GM19240 (cell line): ENCODE measurements at regions not wholly inside any gene's neighbourhood (a gene's known extent, or its start where the extent isn't known, plus 50 kb on each side); places are given as distances from the start of the nearest gene placed in this dataset.
"Not testable (repeated sequence)": the region's sequence is repeated elsewhere in the genome, so short reads cannot be mapped to it uniquely, and the experiment has no call there.

Source experiments
- DNase-seq: peaks from one replicate; pipeline ENCODE4 v3.0.0; 2011; ENCODE audit warnings: low spot score; ENCODE audit not compliant: insufficient read length

- DNase-seq = no peak
Observed at GRCh38 chr12:31906557-31907301, 52.5 kb upstream of the RESF1 start.

DNA sequence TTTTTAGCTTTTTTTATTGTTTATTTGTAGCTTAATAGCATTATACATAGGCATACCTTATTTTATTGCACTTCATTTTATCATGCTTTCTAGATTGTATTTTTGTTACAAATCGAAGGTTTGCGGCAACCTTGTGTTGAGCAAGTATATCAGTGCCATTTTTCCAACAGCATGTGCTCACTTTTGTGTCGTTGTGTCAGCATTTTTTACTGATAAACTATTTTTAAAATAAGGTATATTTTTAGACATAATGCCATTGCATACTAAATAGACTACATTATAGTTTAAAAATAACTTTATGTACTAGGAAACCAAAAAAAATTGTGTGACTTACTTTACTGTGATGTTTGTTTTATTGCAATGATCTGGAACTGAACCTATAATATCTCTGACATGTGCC is 56.2 kb upstream of the RESF1 start:
- no peak for DNase-seq

DNA sequence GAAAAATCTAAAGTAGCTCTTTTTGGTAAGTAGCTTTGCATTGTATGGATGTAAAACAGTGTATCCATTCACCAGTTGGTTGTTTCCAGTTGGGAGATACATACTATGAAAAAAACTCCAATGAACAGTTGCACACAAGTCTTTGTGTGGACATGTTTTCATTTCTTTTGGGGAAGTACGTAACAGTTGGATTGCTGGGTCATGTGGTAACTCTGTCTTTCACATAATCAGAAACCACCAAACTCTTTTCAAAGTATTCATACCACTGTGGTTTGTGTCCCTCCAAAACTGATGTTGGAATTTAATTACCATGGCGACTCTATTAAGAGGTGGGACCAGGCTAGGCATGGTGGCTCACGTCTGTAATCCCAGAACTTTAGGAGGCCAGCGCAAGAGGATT is 58.9 kb upstream of the RESF1 start:
- DNase-seq = no peak

GRCh38 chr12:31899109-31899508 is 60.1 kb upstream of the RESF1 start:
- no peak for DNase-seq

GRCh38 chr12:31897781-31898503 is 61.3 kb upstream of the RESF1 start:
- DNase-seq = no peak

DNA sequence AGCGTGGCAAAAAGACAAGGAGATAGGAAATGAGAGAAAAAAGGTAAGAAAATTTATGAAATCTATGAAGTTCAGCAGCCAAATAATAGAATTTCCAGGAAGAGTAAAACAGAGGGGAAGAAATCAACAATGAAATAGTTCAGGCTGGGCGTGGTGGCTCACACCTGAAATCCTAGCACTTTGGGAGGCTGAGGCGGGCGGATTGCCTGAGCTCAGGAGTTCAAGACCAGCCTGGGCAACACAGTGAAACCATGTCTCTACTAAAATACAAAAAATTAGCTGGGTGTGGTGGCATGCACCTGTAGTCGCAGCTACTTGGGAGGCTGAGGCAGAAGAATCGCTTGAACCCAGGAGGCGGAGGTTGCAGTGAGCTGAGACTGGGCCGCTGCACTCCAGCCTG is 62.1 kb upstream of the RESF1 start:
- DNase-seq = not testable (repeated sequence)

GRCh38 chr12:31896514-31897039 is 62.6 kb upstream of the RESF1 start:
- peak; percentile 76 for DNase-seq

- DNase-seq = no peak
Observed at GRCh38 chr12:31895449-31896150, 63.6 kb upstream of the RESF1 start.

GRCh38 chr12:31890295-31891285 is 68.6 kb upstream of the RESF1 start:
- no peak for DNase-seq

GRCh38 chr12:31887109-31887811 is 72.0 kb upstream of the RESF1 start:
- no peak for DNase-seq

DNA sequence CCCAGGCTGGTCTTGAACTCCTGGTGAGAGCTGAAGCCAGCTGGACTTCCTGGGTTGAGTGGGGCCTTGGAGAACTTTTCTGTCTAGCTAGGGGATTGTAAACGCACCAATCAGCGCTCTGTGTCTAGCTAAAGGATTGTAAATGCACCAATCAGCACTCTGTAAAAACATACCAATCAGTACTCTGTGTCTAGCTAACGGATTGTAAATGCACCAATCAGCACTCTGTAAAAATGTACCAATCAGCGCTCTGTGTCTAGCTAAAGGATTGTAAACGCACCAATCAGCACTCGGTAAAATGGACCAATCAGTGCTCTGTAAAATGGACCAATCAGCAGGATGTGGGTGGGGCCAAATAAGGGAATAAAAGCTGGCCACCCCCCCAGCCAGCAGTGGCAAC is 76.5 kb upstream of the RESF1 start:
- DNase-seq = not testable (repeated sequence)

- DNase-seq = no peak
Observed at GRCh38 chr12:31880340-31880739, 78.9 kb upstream of the RESF1 start.

- DNase-seq = no peak
Observed at GRCh38 chr12:31877884-31878283, 81.3 kb upstream of the RESF1 start.

DNA sequence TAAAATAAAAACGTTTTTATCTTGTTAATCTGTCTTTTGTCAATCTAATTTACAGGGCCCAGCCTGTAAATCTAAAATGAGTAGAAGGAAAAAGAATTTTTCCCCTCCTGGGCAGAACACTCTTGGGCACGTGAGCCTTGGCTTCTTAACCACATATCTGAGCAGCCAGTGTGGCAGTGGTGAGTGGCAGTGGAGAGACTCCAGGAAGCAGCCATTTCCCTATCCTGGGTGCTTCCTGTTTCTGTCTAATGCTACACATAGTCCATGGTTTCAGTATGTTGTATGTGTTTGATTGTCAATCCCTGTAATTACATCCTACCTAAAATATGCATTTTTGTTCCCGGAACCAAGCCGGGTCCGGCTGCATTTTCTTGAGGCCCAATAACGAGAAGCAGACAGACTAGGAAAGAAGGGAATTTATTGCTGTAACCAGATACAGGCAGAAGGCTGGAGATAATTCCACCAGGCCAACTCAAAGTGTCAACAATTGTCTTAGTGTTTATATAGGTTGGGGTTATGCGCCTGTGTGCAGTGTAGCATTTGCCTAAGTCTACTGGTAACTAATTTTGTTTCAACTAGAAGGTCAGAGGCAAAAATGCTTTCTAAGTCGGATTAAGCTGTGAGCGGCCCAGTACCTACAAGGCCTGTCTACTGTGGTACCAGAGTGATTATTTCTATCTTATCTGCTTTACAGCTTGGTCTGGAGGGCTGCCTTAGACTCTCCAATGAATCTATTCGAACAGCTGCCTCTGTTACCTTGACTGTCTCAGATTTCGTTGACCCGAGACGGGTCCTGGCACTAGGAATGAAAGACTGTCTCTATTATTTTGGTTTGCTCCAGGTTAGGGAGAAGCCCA is 82.4 kb upstream of the RESF1 start:
- no peak for DNase-seq

DNA sequence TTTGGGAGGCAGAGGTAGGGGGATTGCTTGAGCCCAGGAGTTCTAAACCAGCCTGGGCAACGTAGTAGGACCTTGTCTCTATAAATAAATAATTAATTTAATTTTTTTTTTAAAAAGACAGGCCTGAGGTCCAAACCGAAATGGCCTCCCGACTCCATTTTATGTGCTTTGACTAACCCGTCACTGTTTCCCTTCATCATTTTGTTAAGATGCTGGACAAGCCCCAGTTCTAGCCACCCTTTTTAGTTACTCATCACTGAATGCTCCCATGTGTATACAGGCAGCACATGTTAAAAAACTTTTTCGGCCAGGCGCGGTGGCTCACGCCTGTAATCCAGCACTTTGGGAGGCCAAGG is 83.6 kb upstream of the RESF1 start:
- DNase-seq = no peak

DNA sequence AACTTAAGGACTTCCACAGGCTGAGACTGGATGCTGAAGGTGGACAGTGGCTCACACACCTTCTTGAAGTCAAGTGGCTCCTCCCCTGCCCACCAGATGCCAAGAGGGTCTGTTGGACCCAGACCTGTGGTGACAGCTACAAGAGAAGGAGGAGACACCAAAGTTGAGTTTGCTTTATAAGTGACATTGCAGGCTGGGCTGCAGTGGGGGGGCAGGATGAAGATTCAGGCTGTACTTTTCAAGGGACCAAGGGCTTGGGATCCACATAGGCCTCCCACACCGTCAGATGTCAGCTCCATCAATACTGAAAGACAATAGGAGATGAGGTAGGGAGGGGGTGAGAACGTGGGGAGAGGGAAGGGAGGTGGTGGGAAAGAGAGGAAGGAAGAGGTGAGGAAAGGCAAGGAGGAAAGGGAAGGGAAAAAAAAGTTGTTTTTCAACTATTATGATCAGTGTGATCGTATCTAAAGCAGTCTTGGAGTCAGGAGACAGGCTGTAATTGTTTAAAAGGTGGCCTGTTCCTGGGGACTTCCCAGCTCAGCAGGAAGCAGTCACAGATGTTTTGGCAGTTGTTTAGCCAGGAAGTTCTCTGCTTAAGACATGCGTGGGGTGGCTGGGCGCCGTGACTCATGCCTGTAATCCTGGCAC is 84.1 kb upstream of the RESF1 start:
- DNase-seq = no peak

GRCh38 chr12:31872831-31873604 is 86.2 kb upstream of the RESF1 start:
- DNase-seq = no peak

DNA sequence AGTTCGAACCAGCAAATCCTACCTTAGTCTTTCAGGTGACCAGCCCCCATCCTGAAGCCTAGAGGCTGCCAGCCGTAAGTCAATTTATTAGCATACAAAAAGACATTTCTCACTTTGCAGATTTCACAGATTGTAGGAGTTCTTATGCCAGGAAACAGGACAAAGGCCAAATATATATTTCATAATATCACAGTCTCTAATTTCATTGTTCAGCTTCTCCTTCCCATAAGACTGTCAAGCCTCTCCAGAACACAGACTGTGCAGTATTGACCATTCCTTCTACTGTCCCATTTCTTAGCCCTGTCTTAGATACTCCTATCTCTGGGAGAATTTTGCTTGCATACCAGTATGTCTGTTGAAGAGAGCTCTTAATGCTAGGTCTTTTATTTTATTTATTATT is 89.2 kb upstream of the RESF1 start:
- no peak for DNase-seq
